Endothelial cell of umbilical vein (primary cell): ENCODE measurements at regions not wholly inside any gene's neighbourhood (a gene's known extent, or its start where the extent isn't known, plus 50 kb on each side); places are given as distances from the start of the nearest gene placed in this dataset.

Source experiments
- BruUV-seq: library from RNA; stranded (reverse); fragments of 400-500 nt; replicated peaks from 2 replicates; lab custom pipeline; 2021; lab: Mats Ljungman, UMichigan
- CTCF ChIA-PET: fragments of 300-600, 350-600 bp; sonication (Branson Sonifier 250); formaldehyde crosslinking; loops from one replicate; lab custom pipeline; 2021; ENCODE audit warnings: antibody characterized with exemption, inconsistent platforms; lab: Charles Lee
- POLR2A ChIA-PET: fragments of 300-600, 350-600 bp; sonication (Branson Sonifier 250); formaldehyde crosslinking; loops from one replicate; lab custom pipeline; 2021; ENCODE audit warnings: antibody characterized with exemption, inconsistent platforms; lab: Charles Lee
- DNase-seq: peaks from one replicate; pipeline ENCODE4 v3.0.0-alpha.2; 2011; ENCODE audit warnings: low read depth, low spot score
- FAIRE-seq: peaks from 2 replicates; lab custom pipeline; 2011; peaks lifted over from hg19 to GRCh38; lab: Jason Lieb, UNC
- H2AFZ ChIP-seq: 2 replicates; pipeline ENCODE4 v1.6.0; 2012; ENCODE audit warnings: low read depth, low read length, control low read depth, inconsistent platforms
- H3K27ac ChIP-seq: 2 replicates; pipeline ENCODE4 v1.5.1; 2011; ENCODE audit warnings: low read depth, mild to moderate bottlenecking, control low read depth, low read length, moderate library complexity; ENCODE audit not compliant: insufficient read depth
- H3K27me3 ChIP-seq, 2 experiments: 2 replicates each; pipeline versions ENCODE4 v1.6.0 to v1.6.1; 2011; ENCODE audit warnings: low read length in 2 of 2, mixed read lengths in 1 of 2; ENCODE audit not compliant: control insufficient read depth in 2 of 2, insufficient read depth in 2 of 2
- H3K36me3 ChIP-seq, 2 experiments: 2 replicates in 1 of 2; 3 replicates in 1 of 2; pipeline ENCODE4 v1.5.1; 2011; ENCODE audit warnings: low read length in 2 of 2, mild to moderate bottlenecking in 1 of 2, moderate library complexity in 1 of 2; ENCODE audit not compliant: control insufficient read depth in 2 of 2, insufficient read depth in 2 of 2; ENCODE audit errors: extremely low read depth in 1 of 2
- H3K4me1 ChIP-seq: 3 replicates; pipeline ENCODE4 v1.5.1; 2011; ENCODE audit warnings: mild to moderate bottlenecking, low read length; ENCODE audit not compliant: control insufficient read depth, insufficient read depth; ENCODE audit errors: extremely low read depth
- H3K4me2 ChIP-seq: 2 replicates; pipeline ENCODE4 v1.6.1; 2011; ENCODE audit warnings: low read length, control low read depth, mixed read lengths; ENCODE audit not compliant: insufficient read depth
- H3K4me3 ChIP-seq, 3 experiments: fragments of 200-600 bp in 1 of 3; sonication (generic), shearing (Covaris generic) in 1 of 3; replicated peaks in 1 of 3; 2 replicates each; pipeline ENCODE4 v1.5.1; 2011 to 2016; ENCODE audit warnings: control low read depth in 3 of 3, low read length in 3 of 3, mild to moderate bottlenecking in 2 of 3, inconsistent platforms in 1 of 3, low read depth in 1 of 3, moderate library complexity in 1 of 3; ENCODE audit not compliant: insufficient read depth in 1 of 3
- H3K79me2 ChIP-seq: 2 replicates; pipeline ENCODE4 v1.6.0; 2012; ENCODE audit warnings: low read length, inconsistent platforms; ENCODE audit not compliant: control insufficient read depth, insufficient read depth
- H3K9ac ChIP-seq: replicated peaks from 2 replicates; pipeline ENCODE3; 2011; ENCODE audit warnings: low read length, control low read depth; ENCODE audit not compliant: insufficient read depth; ENCODE audit errors: extremely low read depth
- H3K9me1 ChIP-seq: replicated peaks from 3 replicates; pipeline ENCODE4 v1.6.0; 2011; ENCODE audit warnings: mild to moderate bottlenecking, low read length; ENCODE audit not compliant: control insufficient read depth, insufficient read depth; ENCODE audit errors: extremely low read depth
- H3K9me3 ChIP-seq: replicated peaks from 2 replicates; pipeline ENCODE4 v1.5.1; 2012; ENCODE audit warnings: low read length, inconsistent platforms; ENCODE audit not compliant: control insufficient read depth, insufficient read depth
- H4K20me1 ChIP-seq: replicated peaks from 2 replicates; pipeline ENCODE3; 2011; ENCODE audit warnings: mild to moderate bottlenecking, low read length; ENCODE audit not compliant: control insufficient read depth, insufficient read depth; ENCODE audit errors: extremely low read depth
- EZH2 ChIP-seq: IDR thresholded peaks from 2 replicates; pipeline ENCODE4 v1.6.1; 2012; ENCODE audit warnings: borderline replicate concordance, low read depth, mild to moderate bottlenecking, moderate library complexity, low read length, inconsistent platforms; ENCODE audit not compliant: severe bottlenecking
- FOS ChIP-seq: IDR thresholded peaks from 2 replicates; pipeline ENCODE4 v1.6.1; 2011; ENCODE audit warnings: mild to moderate bottlenecking, low read length, moderate library complexity, borderline replicate concordance; ENCODE audit not compliant: insufficient read depth
- GATA2 ChIP-seq: IDR thresholded peaks from 2 replicates; pipeline ENCODE4 v1.7.0; 2011; ENCODE audit warnings: low read depth, mild to moderate bottlenecking, moderate library complexity, mixed read lengths, low read length; ENCODE audit not compliant: insufficient read length, insufficient read depth
- JUN ChIP-seq: IDR thresholded peaks from 2 replicates; pipeline ENCODE4 v1.6.1; 2011; ENCODE audit warnings: borderline replicate concordance, low read depth; ENCODE audit not compliant: insufficient read length, insufficient read depth
- MAX ChIP-seq: IDR thresholded peaks from 2 replicates; pipeline ENCODE4 v1.6.1; 2011; ENCODE audit not compliant: insufficient read depth, insufficient read length
- MYC ChIP-seq: IDR thresholded peaks from one replicate; pipeline ENCODE4 v1.6.1; 2011; ENCODE audit warnings: mild to moderate bottlenecking, low read depth, low read length
- POLR2A ChIP-seq: IDR thresholded peaks from 2 replicates; pipeline ENCODE4 v1.6.1; 2012; ENCODE audit warnings: low read depth, mild to moderate bottlenecking, control low read depth, low read length
- POLR2AphosphoS5 ChIP-seq: IDR thresholded peaks from 2 replicates; pipeline ENCODE4 v1.6.1; 2012; ENCODE audit warnings: low read depth, mild to moderate bottlenecking, control low read depth, low read length, moderate library complexity; ENCODE audit not compliant: insufficient read depth
- dilution Hi-C: fragments of 300-500 bp; cut with MboI; formaldehyde crosslinking; loops from one replicate; pipeline ENCODE4 v1.15.0; 2019; ENCODE audit warnings: low sequenced_read_pairs; ENCODE audit not compliant: extremely low pct_ligation_motif_present
- intact Hi-C: fragments of 100-400 bp; cut with micrococcal nuclease; formaldehyde crosslinking; loops from one replicate; pipeline ENCODE4 v1.10.0; 2022
- TF ChIP-seq, protein P1 (sequence below), 2 donors: IDR thresholded peaks; 1 replicate in 1 of 2; 2 replicates in 1 of 2; pipeline ENCODE4 v1.5.1; 2011; ENCODE audit warnings: low read length in 2 of 2, mild to moderate bottlenecking in 2 of 2, moderate library complexity in 2 of 2, control low read depth in 1 of 2, inconsistent platforms in 1 of 2, low read depth in 1 of 2; ENCODE audit not compliant: insufficient read depth in 1 of 2; ENCODE audit errors: extremely low read depth in 1 of 2

GRCh38 chr2:223418131-223418530 is 184.0 kb downstream of the SCG2 start:
- DNase-seq: no peak

More at GRCh38 chr2:223418131-223418530, 184.0 kb downstream of the SCG2 start:
- H3K4me2 ChIP-seq: no peak overlapping the region
- H3K9me1 ChIP-seq: no peaks in the 10 kb centered on the region
- no peaks in the 10 kb centered on the region for H3K36me3 ChIP-seq
- no peak overlapping the region for H3K4me3 ChIP-seq
- H2AFZ ChIP-seq: no peak overlapping the region
- no peak for FAIRE-seq
- H3K4me1 ChIP-seq: no peaks in the 10 kb centered on the region
- H3K9ac ChIP-seq: no peak overlapping the region
- BruUV-seq: no TSS peak
- dilution Hi-C loops (no loop called here), intact Hi-C loops (no loop called here)
- CTCF ChIA-PET: no interaction called here
- H3K79me2 ChIP-seq: no peaks in the 10 kb centered on the region
- TF ChIP-seq, protein P1, sequence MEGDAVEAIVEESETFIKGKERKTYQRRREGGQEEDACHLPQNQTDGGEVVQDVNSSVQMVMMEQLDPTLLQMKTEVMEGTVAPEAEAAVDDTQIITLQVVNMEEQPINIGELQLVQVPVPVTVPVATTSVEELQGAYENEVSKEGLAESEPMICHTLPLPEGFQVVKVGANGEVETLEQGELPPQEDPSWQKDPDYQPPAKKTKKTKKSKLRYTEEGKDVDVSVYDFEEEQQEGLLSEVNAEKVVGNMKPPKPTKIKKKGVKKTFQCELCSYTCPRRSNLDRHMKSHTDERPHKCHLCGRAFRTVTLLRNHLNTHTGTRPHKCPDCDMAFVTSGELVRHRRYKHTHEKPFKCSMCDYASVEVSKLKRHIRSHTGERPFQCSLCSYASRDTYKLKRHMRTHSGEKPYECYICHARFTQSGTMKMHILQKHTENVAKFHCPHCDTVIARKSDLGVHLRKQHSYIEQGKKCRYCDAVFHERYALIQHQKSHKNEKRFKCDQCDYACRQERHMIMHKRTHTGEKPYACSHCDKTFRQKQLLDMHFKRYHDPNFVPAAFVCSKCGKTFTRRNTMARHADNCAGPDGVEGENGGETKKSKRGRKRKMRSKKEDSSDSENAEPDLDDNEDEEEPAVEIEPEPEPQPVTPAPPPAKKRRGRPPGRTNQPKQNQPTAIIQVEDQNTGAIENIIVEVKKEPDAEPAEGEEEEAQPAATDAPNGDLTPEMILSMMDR (IDR thresholded peaks at IDR 0.05; ENCODE audit: extremely low read depth in 1 of 2, insufficient read depth in 1 of 2, low read depth in 1 of 2, low read length in 2 of 2): no peak
- TF ChIP-seq POLR2A (no peak), JUN (no peak), FOS (no peak), GATA2 (no peak), POLR2AphosphoS5 (no peak), MYC (no peak), MAX (no peak), EZH2 (no peak)
- no peaks in the 10 kb centered on the region for H3K9me3 ChIP-seq
- POLR2A ChIA-PET: no interaction called here
- H3K27ac ChIP-seq: no peak overlapping the region
- no peaks in the 10 kb centered on the region for H4K20me1 ChIP-seq
- H3K27me3 ChIP-seq: no peaks in the 10 kb centered on the region
